ENCODE measurements at regions not wholly inside any gene's neighbourhood (a gene's known extent, or its start where the extent isn't known, plus 50 kb on each side); places are given as distances from the start of the nearest gene placed in this dataset.

DNA sequence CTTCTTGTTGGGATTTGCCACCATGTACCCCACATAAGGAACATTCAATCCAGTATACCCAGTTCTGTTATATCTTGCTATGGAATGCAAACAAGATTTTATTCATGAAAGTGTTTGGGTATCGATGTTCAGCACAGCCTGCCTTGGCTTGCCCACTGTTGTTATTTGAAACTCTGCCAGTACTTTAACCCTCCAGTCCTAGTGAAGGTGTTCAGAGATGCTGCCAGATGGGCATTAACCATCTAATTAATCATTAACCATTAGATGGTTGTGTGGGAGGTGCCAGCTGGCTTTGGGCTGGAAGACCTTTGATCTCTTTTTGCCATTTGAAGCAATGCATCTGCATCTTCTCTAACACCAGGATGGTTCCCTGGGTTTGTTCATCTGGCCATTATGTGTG, 363.0 kb downstream of the SH2D4B start:
- TF ChIP-seq, protein P1, sequence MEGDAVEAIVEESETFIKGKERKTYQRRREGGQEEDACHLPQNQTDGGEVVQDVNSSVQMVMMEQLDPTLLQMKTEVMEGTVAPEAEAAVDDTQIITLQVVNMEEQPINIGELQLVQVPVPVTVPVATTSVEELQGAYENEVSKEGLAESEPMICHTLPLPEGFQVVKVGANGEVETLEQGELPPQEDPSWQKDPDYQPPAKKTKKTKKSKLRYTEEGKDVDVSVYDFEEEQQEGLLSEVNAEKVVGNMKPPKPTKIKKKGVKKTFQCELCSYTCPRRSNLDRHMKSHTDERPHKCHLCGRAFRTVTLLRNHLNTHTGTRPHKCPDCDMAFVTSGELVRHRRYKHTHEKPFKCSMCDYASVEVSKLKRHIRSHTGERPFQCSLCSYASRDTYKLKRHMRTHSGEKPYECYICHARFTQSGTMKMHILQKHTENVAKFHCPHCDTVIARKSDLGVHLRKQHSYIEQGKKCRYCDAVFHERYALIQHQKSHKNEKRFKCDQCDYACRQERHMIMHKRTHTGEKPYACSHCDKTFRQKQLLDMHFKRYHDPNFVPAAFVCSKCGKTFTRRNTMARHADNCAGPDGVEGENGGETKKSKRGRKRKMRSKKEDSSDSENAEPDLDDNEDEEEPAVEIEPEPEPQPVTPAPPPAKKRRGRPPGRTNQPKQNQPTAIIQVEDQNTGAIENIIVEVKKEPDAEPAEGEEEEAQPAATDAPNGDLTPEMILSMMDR (IDR thresholded peaks at IDR 0.05) = no peak
- TF ChIP-seq POLR2A (IDR thresholded peaks at IDR 0.05) = no peak
